Smooth muscle cell (in vitro differentiated cells): ENCODE measurements at regions not wholly inside any gene's neighbourhood (a gene's known extent, or its start where the extent isn't known, plus 50 kb on each side); places are given as distances from the start of the nearest gene placed in this dataset.

Experiments used
- DNase-seq: peaks from one replicate; lab custom pipeline; 2025; ENCODE audit not compliant: unreplicated experiment; lab: John Stamatoyannopoulos, UW
- H2AFZ ChIP-seq: fragments of 200-600 bp; sonication (generic); 2 replicates; pipeline ENCODE4 v1.6.0; 2016; ENCODE audit warnings: antibody characterized with exemption, low read depth, mild to moderate bottlenecking
- H3F3A ChIP-seq: fragments of 200-600 bp; sonication (generic); 2 replicates; pipeline ENCODE4 v1.6.0; 2017; ENCODE audit warnings: antibody characterized with exemption, low read depth
- H3K27ac ChIP-seq: fragments of 200-600 bp; sonication (generic); 2 replicates; pipeline ENCODE4 v1.5.1; 2016; ENCODE audit warnings: low read depth, mild to moderate bottlenecking
- H3K27me3 ChIP-seq: fragments of 200-600 bp; sonication (generic); 2 replicates; pipeline ENCODE4 v1.6.1; 2016; ENCODE audit warnings: low read depth, mild to moderate bottlenecking
- H3K36me3 ChIP-seq: fragments of 200-600 bp; sonication (generic); 2 replicates; pipeline ENCODE4 v1.5.1; 2016; ENCODE audit warnings: low read depth
- H3K4me1 ChIP-seq: fragments of 200-600 bp; sonication (generic); 2 replicates; pipeline ENCODE4 v1.5.1; 2016; ENCODE audit warnings: low read depth
- H3K4me2 ChIP-seq: fragments of 200-600 bp; sonication (generic); 2 replicates; pipeline ENCODE4 v1.6.0; 2016; ENCODE audit warnings: mild to moderate bottlenecking
- H3K4me3 ChIP-seq: fragments of 200-600 bp; sonication (generic); 2 replicates; pipeline ENCODE4 v1.5.1; 2016; ENCODE audit warnings: mild to moderate bottlenecking
- H3K79me2 ChIP-seq: fragments of 200-600 bp; sonication (generic); 2 replicates; pipeline ENCODE4 v1.6.0; 2016; ENCODE audit warnings: low read depth, mild to moderate bottlenecking
- H3K9ac ChIP-seq: fragments of 200-600 bp; sonication (generic); 2 replicates; pipeline ENCODE4 v1.6.0; 2016; ENCODE audit warnings: low read depth
- H3K9me3 ChIP-seq: fragments of 200-600 bp; sonication (generic); replicated peaks from 2 replicates; pipeline ENCODE4 v1.5.1; 2016; ENCODE audit warnings: low read depth
- H4K20me1 ChIP-seq: fragments of 200-600 bp; sonication (generic); 2 replicates; pipeline ENCODE4 v1.6.0; 2016; ENCODE audit warnings: low read depth
- WGBS: methylation state at CpG from one replicate; pipeline ENCODE4 v1.1.7; 2016; ENCODE audit warnings: low lambda C conversion rate; 5-methylcytosine and 5-hydroxymethylcytosine counted together
- TF ChIP-seq, protein P1 (sequence below): fragments of 200-600 bp; sonication (generic); IDR thresholded peaks from 2 replicates; pipeline ENCODE4 v1.5.1; 2017; ENCODE audit warnings: borderline replicate concordance, mild to moderate bottlenecking, antibody characterized with exemption; ENCODE audit not compliant: insufficient read depth, poor library complexity, severe bottlenecking

DNA sequence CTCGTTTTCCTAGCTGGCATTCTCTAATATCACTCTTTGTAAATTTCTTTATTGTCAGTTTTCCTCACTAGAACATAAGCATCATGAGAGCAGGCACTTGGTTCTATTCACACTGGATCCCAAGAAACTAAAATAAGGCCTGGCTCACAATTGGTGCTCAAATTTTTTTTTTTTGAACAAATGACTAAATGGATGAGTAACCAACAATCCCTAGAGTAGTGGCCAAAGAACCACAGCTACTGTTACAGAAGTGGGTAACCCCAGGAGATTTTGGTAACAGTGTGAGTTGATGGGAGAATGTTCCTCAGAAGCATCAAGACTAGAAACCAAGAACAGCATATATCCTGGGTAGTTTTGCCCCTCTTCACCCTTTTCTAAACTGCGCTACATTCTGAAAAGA is 572.6 kb downstream of the INSC start:
- WGBS, result 81% methylated on average over 2 of the region's 2 CpGs
- Histone ChIP-seq H3K9me3 (no peaks in the 10 kb centered on the region), H3K9ac (no peak overlapping the region), H3K79me2 (no peaks in the 10 kb centered on the region), H3K27ac (no peak overlapping the region), H3K4me1 (no peaks in the 10 kb centered on the region), H2AFZ (no peak overlapping the region), H3K27me3 (no peaks in the 10 kb centered on the region), H4K20me1 (no peaks in the 10 kb centered on the region), H3K4me2 (no peak overlapping the region), H3F3A (no peaks in the 10 kb centered on the region), H3K36me3 (no peaks in the 10 kb centered on the region), H3K4me3 (no peak overlapping the region)
- TF ChIP-seq, protein P1, sequence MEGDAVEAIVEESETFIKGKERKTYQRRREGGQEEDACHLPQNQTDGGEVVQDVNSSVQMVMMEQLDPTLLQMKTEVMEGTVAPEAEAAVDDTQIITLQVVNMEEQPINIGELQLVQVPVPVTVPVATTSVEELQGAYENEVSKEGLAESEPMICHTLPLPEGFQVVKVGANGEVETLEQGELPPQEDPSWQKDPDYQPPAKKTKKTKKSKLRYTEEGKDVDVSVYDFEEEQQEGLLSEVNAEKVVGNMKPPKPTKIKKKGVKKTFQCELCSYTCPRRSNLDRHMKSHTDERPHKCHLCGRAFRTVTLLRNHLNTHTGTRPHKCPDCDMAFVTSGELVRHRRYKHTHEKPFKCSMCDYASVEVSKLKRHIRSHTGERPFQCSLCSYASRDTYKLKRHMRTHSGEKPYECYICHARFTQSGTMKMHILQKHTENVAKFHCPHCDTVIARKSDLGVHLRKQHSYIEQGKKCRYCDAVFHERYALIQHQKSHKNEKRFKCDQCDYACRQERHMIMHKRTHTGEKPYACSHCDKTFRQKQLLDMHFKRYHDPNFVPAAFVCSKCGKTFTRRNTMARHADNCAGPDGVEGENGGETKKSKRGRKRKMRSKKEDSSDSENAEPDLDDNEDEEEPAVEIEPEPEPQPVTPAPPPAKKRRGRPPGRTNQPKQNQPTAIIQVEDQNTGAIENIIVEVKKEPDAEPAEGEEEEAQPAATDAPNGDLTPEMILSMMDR, result no peak
- no peak for DNase-seq

DNA sequence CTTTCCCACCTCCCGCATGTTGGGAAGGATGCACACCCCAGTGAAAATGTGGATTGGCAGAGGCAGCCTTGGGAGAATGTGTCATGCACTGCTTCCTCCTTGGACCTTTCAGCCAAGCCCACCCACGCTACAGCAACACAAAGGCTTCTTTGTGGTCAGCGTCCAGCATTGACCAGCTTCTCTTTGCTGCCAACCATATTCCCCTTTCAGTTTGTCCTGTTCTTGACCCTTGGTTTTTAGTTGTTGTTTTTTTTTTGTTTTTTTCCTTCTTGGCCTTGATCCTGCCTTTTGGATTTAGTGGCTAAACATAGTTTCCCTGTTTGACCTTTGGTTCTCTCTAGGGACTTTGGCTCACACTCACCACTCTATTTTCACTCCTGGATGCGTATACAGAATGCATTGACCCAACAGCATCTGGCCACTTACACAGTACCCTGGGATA is 573.6 kb downstream of the INSC start:
- Histone ChIP-seq H3K27ac (no peak overlapping the region), H3K36me3 (no peaks in the 10 kb centered on the region), H4K20me1 (no peaks in the 10 kb centered on the region), H3K4me1 (no peaks in the 10 kb centered on the region), H3K9ac (no peak overlapping the region), H3K27me3 (no peaks in the 10 kb centered on the region), H3F3A (no peaks in the 10 kb centered on the region), H3K79me2 (no peaks in the 10 kb centered on the region), H2AFZ (no peak overlapping the region), H3K9me3 (no peaks in the 10 kb centered on the region), H3K4me2 (no peak overlapping the region), H3K4me3 (no peak overlapping the region)
- TF ChIP-seq, protein P1, result no peak
- DNase-seq, result no peak
- 85% methylated on average over 4 of the region's 4 CpGs for whole genome bisulfite sequencing

DNA sequence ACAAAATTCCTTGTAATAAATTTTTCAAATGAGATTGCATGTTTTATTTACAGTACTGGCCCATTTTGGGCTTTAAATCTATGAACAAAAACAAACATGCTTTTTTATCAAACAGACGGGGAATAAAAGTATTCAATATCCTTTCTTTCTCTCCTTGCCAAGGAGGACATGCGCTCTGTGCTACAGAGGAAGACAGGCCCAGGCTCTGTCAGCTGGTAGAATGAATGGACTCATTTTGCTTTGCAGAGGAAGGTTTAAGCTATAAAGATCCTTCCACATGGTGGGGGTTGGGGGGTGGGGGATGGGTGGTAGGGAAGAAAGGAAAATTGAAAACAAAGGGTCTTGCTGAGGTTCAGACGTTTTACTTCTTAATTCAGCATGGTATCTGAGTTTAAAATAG is 575.6 kb downstream of the INSC start:
- Histone ChIP-seq H3K27ac (no peak overlapping the region), H3K79me2 (no peaks in the 10 kb centered on the region)
- 69% methylated on average over 3 of the region's 3 CpGs for WGBS

DNA sequence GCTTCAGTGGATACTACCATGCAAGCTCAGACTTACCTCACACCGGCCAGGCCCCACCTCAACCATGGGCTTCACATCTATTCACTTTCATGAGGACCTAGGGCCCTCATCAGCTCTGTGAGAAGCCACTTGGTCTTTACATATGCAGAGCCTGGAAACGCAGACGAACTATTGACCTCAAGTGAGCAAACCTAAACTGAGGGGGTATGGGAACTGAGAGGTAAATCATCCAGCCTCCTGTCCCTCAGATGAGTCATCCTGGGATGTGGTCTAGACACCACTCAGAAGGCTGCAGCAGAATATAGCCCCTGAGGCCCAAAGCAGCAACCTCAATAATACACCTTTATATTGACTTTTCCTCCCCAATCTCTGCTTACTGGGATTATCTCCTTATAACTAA is 578.0 kb downstream of the INSC start:
- Histone ChIP-seq H3F3A (no peaks in the 10 kb centered on the region), H3K79me2 (no peaks in the 10 kb centered on the region), H2AFZ (no peak overlapping the region), H3K9me3 (no peaks in the 10 kb centered on the region), H3K9ac (no peak overlapping the region), H3K27me3 (no peaks in the 10 kb centered on the region), H3K36me3 (no peaks in the 10 kb centered on the region), H3K4me2 (no peak overlapping the region), H3K27ac (no peak overlapping the region), H3K4me1 (no peaks in the 10 kb centered on the region), H4K20me1 (no peaks in the 10 kb centered on the region), H3K4me3 (no peak overlapping the region)
- TF ChIP-seq, protein P1, result no peak
- 62% methylated on average over 3 of the region's 3 CpGs for WGBS
- DNase-seq, result no peak

More for the DNA sequence above, 575.6 kb downstream of the INSC start:
- H3K4me1 ChIP-seq, result no peaks in the 10 kb centered on the region
- no peak for DNase-seq
- H3K27me3 ChIP-seq, result no peaks in the 10 kb centered on the region
- H3K36me3 ChIP-seq, result no peaks in the 10 kb centered on the region
- H3K4me3 ChIP-seq, result no peak overlapping the region
- no peak overlapping the region for H3K4me2 ChIP-seq
- no peaks in the 10 kb centered on the region for H3K9me3 ChIP-seq
- H4K20me1 ChIP-seq, result no peaks in the 10 kb centered on the region
- TF ChIP-seq, protein P1, result no peak
- H3K9ac ChIP-seq, result no peak overlapping the region
- H2AFZ ChIP-seq, result no peak overlapping the region
- no peaks in the 10 kb centered on the region for H3F3A ChIP-seq
